ENCODE measurements at regions not wholly inside any gene's neighbourhood (a gene's known extent, or its start where the extent isn't known, plus 50 kb on each side); places are given as distances from the start of the nearest gene placed in this dataset.

DNA sequence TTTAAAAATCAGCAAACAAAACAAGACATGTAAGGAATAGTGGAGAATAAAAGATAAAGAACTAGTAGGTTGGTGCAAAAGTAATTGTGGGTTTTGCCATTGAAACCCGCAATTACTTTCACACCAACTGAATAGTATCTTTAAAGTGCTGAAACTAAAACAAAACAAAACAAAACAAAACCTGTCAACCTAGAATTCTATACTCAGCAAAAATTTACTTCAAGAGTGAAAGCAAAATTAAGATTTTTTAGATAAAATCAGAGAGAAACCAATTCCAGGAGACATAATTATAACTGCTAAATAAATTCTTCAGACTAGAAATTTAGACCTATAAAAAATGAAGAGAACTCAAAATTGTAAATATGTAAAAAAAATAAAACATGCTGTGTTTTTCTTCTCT lies 114.0 kb upstream of the TSPAN2 start:
- DNase-seq, result no peak

DNA sequence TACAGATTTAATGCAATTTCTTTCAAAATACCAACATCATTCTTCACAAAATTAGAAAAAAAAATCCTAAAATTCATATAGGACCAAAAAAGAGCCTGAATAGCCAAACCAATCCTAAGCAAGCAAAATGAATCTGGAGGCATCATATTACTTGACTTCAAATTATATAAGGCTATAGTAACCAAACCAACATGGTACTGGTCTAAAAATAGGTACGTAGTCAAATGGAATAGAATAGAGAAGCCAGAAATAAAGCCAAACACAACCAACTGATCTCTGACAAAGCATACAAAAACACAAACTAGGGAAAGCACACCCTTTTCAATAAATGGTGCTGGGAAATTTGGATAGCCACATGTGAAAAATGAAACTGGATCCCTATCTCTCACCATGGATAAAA lies 112.3 kb upstream of the TSPAN2 start:
- DNase-seq, result no peak

DNA sequence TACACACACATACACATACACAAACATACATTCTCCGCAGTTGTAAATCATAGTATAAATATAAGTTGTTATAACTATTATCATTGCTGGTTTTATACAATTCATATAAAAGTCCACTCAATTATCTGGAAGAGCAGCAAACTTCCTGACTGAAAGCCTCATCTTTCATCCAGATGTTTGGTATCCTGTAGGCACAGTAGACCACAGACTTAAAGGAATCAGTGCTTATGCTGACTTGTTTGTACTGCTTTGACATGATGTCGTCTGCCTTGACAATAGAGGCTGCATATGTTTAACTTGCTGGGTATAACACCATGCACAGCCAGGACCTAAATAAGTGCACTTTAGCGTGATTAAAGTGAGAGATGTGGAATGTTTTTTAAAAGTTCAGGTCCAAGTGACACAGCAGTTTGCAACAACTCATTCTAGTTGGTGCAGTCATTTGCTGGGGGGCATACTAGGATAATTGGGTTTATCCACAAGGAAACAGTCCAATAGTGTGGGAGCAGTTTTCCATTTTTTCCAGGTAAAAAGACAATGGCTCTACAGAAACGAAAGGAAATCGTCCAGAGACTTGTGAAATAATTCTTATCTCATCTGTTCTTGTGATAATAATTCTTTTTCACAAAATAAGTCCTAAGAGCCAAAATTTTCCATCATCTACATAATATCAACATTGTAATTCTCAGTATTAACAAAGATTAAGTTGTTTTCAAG lies 110.3 kb upstream of the TSPAN2 start:
- no peak for DNase-seq

DNA sequence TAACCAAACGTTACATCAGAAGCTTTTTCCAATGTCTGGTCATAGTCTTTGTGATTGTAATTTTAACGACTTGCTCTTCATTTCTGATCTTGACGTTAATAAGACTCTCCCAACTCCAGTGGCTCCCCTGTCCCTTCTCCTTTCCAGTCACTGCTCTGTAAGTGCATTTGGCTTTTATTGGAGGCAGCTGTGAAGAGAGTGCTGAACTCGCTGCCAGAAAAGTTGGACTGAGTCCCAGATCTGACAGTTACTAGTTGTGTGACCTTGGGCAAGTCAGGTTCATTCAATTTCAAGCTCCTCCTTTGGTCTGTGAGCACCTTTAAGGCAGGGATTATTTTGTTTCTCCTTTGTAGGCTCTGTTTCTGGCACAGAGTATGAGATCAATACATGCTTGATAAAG lies 109.6 kb upstream of the TSPAN2 start:
- DNase-seq, result peak; percentile 72

DNA sequence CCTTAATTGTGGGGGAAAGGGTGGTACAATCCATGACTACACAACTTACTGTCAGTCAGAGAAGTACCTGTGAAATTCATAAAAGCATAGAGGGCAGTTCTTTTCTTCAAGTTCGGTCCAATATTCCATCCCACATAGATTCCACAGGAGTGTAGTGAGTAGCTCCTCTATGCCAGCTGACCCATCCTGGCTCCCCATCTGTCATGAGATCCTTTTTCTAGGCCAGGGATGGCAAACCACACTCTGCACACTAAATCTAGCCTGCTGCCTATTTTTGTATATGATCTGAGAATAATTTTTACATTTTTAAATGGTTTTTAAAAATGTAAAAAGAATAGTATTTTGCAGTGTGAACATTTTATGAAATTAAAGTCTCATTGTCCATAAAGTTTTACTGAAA lies 107.0 kb upstream of the TSPAN2 start:
- no peak for DNase-seq

DNA sequence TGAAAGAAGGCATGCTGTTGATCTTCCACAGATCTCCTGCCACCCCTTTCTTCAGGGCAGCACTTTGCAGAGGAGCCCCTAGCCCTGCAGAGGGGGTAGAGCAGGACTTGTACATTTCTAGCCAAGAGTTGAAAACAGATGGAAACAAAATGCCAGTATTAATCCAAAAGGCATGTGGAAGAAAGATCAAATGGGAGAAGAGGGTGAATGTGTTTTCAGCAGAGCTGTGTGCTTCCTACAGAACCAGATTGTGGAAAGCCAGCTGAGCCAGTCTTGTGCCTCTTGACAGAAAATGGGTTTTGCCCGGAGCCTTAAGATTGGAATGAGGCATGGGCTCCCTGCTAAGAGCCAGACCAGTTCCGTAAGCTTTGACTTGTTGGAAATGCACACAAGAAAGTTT lies 105.2 kb upstream of the TSPAN2 start:
- no peak for DNase-seq

DNA sequence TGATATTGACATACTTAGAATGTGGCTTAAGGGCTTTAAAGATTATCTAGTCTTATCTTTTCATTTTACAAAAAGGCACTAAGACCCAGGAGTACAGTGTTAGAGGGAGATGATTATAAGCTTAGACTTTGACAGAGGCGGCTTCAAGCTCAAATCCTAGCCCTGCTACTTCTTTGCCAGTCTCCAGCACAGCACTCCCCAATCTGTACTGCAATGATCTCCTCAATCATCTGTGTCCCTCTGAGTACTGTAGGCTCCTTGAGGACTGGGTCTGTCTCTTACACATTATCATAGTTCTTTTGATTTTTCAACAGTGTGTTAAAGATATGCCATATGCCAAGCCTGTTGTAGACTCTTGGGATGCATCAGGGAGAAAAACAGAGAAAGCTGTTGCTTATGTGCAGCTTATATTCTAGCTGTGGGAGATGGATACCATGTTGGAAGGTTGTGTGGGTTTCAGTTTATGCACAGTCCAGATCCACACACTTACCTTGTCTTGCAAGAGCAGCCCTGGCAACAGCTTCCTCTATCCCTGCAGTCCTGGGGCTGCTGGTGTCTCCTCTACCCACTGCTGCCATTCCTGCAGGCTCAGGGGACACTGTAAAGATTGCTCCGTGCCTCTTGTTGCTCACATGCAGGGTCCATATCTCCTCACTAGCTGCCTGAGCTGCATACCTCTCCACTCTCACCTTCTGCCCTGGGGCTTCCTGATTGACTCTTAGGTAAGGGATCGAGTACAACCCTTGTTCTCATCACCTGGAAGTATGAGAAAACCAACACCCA lies 103.9 kb upstream of the TSPAN2 start:
- DNase-seq, result no peak

DNA sequence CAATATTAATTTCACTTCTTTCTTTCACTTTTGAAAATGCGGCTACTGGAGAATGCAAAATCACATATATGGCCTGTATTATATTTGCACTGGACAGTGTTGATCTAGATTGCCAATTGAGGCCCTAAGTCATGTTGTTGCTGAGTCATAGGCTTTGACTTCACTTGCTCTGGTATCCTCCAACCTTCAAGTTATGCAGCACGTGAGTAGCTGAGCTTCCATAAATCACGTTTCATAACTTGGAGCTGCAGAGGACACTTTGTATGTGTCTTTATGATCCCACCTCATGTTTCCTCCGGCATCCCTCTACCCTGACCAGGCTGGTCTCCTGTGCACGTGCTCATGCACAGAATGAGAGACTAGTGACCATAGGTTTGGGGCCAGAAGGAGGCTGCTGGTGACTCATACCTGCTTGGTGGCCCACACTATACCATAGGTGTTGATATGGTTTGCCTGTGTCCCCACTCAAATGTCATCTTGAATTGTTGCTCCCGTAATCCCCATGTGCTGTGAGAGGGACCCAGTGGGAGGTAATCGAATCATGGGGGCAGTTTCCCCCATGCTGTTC lies 103.0 kb upstream of the TSPAN2 start:
- DNase-seq, result no peak

DNA sequence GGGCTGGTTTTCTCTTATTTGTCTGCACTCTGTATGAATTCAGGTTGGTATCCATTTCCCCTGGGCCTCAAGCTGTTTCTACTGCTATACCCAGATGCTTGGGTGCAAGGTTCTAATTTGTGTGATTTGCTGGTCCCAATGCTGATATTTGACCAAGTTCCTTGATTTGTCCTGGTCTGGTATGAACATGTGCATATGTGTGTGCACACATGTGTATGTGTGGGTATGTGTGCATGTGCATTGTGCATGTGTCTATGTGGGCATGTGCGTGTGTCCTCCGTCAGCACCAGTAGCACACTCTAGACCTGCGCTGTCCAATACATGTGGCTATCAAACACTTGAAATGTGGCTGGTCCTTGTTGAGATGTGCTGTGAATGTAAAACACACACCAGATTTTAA lies 102.4 kb upstream of the TSPAN2 start:
- DNase-seq, result no peak

DNA sequence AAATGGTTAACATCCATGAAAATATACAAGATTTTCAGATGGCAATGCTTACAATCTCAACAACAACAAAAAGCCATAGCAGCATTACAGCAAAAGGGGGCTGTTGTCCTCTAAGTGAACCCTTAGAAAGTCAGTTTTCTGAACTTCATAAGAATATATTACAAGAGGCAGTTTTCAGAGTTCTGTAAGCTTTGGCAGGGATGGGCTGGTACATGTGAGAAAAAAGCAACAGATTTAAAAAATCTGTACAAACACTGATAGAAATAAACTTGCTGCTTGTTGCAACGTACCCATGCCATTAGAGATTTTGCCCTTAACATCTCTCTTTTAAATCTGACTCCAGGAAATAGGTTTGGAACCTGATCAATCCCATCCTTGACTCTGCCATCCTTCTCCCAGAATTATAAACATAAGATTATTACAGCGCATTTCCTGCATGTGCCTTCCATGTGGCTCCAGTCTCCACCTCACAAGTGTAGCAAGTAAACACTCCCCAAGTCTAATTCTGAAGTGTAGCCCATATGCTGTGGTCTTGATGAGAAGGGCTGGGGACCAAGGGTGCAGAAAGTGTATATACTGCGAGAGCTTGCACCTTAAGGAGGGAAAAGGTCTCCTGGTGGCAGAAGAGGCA lies 101.4 kb upstream of the TSPAN2 start:
- no peak for DNase-seq

DNA sequence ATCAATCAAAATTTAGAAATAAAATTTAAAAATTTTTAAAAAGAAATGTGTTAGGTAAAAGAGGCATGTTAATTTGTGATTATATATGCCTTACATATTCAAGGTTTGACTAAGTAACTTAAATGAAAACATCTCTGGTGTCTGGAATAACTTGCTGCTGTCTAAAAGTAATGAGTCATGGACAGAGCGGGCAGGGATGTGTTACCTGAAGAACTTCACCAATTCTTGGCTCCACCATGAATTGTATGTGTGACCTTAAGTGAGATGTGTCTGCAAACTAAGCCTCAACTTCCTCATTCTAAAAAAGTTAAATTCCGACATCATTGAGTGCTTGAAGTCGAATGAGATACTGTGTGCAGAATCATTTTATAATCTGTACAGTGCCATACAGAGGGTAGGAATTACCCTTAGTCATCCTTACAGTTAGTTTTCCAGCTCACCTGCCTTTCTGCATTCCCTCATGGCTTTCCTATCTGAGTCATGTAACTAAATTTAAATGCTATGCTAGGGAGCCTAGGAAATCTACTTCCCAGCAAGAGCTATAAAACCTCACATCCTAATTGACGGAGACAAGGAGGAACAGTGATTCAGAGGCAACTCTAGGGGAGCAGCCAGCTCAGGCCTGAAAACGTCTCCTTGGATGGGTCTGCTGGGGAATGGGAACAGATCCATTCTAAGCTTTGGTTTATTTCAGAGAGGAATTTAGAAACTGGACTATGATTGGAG lies 100.7 kb upstream of the TSPAN2 start:
- no peak for DNase-seq

DNA sequence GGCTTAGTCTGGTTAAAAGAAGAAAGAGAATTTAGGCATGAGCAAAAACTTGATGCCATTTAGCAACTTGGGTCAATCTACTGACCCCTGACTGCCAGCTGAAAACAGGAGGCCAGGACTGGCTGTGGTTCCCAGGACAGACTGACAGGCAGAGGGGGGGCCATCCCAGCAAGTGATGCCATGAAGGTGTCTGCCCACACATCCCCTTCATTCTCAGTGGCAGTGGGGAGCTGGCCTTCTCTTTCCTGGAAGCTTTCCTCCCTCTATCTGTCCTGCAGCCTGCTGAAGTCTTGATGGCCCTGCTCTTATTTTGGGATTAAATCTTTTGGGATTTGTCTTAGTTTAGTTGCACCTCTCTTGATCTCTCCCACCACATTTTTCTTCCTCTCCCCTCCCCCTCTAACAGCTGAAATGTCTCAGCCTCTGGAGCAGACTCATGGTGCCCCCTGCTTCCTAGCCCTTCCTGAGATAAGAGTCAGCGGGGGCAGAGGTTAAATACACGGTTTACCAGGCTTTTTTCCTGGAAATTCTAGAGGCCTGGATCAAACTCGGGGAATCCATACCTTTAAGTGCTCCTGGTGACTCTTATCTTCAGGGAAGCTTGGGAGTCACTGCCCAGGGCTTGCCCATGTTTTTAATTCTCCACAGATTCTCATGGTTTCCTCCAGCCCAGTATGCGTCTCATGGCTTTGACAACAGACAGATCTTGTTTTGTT lies 99.5 kb upstream of the TSPAN2 start:
- no peak for DNase-seq

DNA sequence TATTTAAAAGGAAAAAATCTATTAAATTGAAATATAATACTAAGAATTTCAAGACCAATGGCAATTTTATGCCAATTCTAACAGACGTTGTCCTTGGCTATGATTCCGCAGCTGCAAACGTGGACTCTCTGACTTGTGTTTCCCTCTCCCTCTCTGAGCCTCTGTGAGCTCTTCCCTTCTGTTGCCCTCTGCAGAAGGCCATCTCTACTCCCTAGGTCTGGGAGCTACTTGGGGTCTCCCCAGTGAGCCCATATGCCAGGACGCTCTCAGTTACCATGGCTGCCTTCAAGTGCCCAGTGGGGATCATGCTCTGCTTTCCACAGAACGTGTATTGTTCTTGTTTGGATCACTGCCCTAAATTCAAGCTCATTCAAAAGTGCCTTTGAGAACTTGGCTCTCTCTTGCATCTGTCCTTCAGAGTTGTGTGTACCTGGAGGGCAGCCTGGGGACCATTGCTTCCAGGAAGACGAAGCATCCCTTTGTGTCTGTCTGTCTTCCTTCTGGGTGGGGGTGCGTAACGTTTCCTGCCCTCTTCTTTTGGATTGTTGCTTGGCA lies 97.5 kb upstream of the TSPAN2 start:
- peak; percentile 41 for DNase-seq

DNA sequence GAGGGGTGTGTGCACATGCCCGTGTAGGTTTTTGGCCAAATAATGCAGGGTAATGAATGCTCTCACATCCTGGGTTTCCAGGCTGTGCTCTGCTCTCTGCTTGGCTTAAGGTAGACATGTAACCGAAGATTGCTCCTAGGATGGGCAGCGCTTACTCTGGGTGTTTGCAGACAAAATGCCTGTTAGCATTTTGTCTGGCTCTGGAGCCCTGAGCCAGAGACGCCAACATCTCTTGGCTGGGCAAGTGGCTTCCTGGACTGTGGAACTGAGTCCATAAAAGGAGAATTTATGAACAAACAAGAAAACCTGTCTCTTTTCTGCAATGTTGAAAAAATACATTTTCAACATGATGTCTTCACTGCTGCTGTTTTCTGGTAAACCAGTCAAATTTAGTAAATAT lies 96.0 kb upstream of the TSPAN2 start:
- DNase-seq, result no peak

DNA sequence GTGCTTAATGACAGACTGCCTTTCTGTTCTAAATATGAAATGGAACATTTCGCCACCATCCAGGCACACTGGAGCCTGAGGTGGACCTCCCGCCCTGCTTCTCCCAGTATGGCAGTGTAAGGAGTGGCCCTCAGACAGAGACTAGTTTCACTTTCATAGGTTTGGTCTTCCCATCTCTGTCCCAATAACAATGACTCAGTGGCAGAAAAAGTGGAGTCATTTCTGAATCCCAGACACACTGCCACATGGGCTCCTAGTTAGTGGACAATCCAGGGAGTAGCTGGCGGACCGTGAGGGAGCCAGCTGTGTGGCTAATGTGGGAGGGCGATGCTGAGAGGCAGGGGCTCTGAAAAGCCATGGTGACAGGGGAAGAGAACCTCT lies 95.6 kb upstream of the TSPAN2 start:
- no peak for DNase-seq

DNA sequence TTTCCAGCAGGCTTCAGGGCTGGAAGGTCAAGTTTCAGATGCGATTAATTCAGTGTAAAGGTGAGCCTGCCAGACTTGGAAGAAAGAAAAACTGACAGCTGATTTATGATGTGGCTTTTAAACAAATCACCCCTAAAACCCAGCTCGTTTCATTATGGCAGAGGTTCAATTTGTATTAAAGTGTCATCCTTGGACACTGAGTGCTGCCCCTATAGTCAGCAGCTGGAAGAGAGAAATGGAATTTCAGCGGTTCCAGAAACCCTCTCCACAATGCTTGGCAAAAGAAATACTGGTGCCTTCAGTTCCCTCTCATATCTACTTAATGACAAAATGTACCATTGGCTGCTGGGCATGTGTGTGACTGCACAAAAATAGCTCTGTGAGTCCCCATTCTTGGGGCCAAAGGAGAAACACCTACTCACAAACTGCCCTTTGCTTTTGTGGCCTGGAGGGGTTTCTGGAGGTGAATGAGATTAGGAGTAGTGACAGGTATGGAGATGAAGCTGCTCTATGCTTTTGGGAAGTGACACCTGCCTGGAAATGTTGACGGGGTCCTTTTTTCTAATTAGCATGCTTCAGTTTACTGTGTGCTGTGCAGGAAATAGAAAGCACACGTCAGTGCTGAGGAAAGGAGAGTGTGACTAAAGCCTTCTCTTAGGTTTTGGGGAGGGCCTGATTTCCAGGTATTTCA lies 95.1 kb upstream of the TSPAN2 start:
- peak; percentile 12 for DNase-seq

DNA sequence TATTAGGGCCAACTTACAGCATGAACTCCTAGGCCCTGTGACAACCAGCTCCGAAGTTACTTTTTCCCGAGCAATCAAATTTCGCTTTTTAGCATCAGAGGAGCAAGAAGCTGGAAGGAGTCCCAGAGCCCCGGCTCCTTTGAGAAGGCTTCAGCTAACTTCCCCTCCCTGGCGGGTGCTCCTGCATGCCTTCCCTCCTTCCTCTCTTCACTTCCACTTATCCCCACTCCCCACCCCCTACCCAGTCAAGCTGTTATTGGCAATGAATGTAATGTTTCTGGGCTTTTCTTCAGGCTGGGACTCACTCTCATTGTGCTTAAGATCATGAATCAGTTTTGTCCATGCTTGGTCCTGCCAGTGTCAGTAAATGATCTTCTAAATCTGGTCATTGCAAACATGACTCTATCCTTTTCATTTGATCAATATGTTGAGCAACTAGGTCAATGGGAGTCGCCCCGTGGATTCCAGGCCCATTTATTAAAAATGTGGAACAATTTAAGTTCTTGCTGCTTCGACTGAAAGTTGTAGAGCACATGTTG lies 94.5 kb upstream of the TSPAN2 start:
- no peak for DNase-seq

DNA sequence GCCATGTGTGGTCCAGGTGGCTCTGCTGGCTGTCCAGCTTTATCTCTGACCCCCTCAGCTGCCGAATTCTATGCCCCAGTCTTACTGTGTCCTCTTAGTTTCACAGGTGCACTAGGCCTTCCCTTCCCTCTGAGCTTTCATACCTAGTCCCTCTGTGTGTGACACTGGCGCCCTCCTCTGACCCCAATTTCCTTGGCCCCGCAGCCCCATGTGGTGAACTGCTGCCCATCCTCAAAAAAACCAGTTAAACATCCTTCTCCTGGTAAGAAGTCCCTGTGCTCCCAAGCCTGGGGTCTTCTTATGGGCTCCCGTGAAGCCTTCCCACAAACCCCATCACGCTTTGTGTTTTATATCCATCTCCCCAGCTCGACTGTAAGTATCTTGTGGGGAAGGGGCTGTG lies 93.9 kb upstream of the TSPAN2 start:
- DNase-seq, result no peak

DNA sequence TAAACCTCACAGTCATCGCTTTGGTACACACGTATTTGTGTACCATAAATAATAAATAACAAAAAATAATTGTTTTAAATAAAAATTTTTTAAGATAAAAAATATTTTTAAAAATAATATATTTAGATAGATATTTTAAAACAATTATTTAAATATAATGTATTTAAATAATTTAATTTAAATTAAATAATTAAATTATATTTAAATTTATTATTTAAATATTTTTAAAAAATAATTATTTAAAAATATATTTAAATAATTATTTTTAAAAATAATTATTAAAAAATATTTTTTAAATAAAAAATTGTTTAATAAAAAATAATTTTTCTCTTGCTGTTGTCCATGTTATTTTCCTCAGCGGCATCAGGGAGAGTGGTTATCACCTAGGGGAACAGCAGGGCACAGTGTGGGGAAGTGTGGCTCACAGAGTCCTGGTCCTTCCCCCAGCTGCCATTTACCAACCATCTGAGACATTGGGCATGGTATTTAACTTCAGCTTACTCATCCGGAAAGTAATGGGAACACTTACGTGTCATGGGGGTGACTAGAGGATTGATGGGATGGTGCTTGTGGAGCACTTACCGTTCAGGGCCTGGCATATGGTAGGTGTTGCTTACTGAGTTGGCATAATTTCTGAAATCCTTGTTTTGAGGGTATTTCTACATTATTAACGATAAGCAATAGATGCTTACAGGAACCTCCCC lies 92.9 kb upstream of the TSPAN2 start:
- peak; percentile 82 for DNase-seq

DNA sequence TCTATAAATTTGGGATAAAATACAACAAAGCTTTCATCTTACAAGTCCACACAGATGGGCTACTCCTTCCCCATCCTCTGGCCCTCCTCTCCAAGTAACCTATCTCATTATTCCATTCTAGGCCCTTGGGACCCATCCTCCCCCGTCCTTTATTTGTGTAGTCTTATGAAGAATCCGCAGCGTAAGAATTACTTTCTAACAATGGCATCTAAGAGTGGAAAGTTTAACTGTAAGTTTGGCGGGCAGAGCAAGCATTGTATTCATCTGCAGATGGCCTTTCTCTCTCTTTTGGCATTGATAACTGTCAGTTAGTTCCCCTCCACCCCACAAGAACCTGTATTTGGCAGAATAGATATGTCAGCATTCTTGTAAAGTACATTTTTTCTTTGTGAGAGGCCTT lies 91.9 kb upstream of the TSPAN2 start:
- DNase-seq, result no peak

All from DMS79 (cell line).